Skeletal muscle satellite cell (primary cell): ENCODE measurements at regions not wholly inside any gene's neighbourhood (a gene's known extent, or its start where the extent isn't known, plus 50 kb on each side); places are given as distances from the start of the nearest gene placed in this dataset.
"Not testable (repeated sequence)": the region's sequence is repeated elsewhere in the genome, so short reads cannot be mapped to it uniquely, and the experiment has no call there.

Experiments
- H3K27me3 ChIP-seq: 2 replicates; pipeline ENCODE4 v1.7.0; 2013; ENCODE audit warnings: low read length; ENCODE audit not compliant: control insufficient read depth, insufficient read depth
- H3K36me3 ChIP-seq: 2 replicates; pipeline ENCODE4 v1.7.0; 2013; ENCODE audit warnings: mild to moderate bottlenecking, control low read depth, low read length; ENCODE audit not compliant: insufficient read depth
- H3K4me1 ChIP-seq: 2 replicates; pipeline ENCODE4 v1.7.0; 2013; ENCODE audit warnings: low read length; ENCODE audit not compliant: control insufficient read depth, insufficient read depth
- H3K4me2 ChIP-seq: 2 replicates; pipeline ENCODE4 v1.7.0; 2013; ENCODE audit warnings: mild to moderate bottlenecking, low read length
- H3K4me3 ChIP-seq: 2 replicates; pipeline ENCODE4 v1.7.0; 2013; ENCODE audit warnings: low read length
- H3K9ac ChIP-seq: 2 replicates; pipeline ENCODE4 v1.7.0; 2013; ENCODE audit warnings: mild to moderate bottlenecking, low read depth, low read length, moderate library complexity
- H3K9me3 ChIP-seq: replicated peaks from 2 replicates; pipeline ENCODE4 v1.7.0; 2013; ENCODE audit warnings: mild to moderate bottlenecking, control low read depth, low read length

DNA sequence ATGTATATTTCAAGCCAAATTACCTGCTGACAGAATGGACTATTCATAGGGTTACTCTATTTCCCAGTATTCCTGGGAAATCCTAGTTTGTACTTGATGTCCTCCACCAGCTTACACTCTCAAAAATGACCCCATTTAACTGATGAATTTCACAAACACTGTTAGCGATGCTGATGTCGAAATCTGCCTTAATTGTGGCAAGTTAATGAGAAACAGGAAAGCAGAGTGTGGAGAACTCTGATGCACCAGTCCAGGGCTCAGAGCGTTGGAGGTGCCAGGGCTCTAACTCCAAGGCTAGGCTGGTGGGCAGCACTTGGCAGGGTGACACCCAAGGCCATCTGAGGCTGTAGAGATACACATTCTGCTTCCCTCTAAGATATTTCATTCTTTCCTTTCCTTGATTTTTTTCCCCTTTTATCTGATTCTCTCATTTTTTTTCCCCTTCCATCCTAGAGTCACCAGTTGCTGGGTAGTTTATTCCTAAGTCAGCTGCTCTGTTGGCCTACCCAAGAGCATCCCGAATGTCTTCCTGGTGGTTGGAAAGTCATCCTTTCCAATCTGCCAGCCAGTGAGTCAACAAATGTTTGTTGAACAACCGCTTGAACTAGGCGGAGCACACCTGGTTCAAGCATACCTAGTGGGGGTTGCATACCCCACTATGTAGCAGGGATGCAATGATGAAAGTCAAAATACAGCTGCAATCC is 525.0 kb upstream of the NRP1 start:
- no peaks in the 10 kb centered on the region for H3K9me3 ChIP-seq
- H3K4me2 ChIP-seq: no peak overlapping the region
- H3K36me3 ChIP-seq: no peaks in the 10 kb centered on the region
- no peak overlapping the region for H3K9ac ChIP-seq
- no peak overlapping the region for H3K4me3 ChIP-seq
- peaks cover 12% of the 10 kb centered on the region for H3K27me3 ChIP-seq
- H3K4me1 ChIP-seq: no peaks in the 10 kb centered on the region

DNA sequence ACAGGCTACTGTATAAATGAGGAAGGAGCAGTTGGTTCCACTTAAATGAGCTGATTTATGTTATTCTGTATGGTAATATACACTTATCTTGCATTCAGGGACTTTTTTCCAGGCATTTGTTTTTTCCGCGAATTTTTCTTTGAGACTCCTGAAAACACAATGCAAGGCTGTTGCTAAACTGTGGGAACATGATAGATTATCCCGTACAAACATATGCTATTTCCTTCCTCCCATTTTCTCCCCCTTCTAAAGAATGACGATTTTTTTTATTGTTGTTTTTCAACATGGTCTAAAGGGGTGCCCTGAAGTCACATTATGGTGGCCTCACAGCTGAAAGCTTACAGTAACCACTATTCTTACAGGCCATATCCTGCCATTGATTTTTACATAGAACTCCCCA is 523.9 kb upstream of the NRP1 start:
- Histone ChIP-seq H3K9ac (no peak overlapping the region), H3K4me1 (no peaks in the 10 kb centered on the region), H3K36me3 (no peaks in the 10 kb centered on the region), H3K4me2 (no peak overlapping the region), H3K9me3 (no peaks in the 10 kb centered on the region), H3K4me3 (no peak overlapping the region), H3K27me3 (peaks cover 11% of the 10 kb centered on the region)

DNA sequence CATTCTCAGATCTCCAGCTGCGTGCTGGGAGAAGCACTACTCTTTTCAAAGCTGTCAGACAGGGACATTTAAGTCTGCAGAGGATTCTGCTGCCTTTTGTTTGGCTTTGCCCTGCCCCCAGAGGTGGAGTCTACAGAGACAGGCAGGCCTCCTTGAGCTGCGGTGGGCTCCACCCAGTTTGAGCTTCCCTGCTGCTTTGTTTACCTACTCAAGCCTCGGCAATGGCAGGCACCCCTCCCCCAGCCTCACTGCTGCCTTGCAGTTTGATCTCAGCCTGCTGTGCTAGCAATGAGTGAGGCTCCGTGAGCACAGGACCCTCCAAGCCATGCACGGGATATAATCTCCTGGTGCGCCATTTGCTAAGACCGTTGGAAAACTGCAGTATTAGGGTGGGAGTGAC is 518.8 kb upstream of the NRP1 start:
- not testable (repeated sequence) for H3K4me2 ChIP-seq, H3K9ac ChIP-seq, H3K4me3 ChIP-seq, H3K27me3 ChIP-seq, H3K36me3 ChIP-seq, H3K9me3 ChIP-seq, H3K4me1 ChIP-seq

DNA sequence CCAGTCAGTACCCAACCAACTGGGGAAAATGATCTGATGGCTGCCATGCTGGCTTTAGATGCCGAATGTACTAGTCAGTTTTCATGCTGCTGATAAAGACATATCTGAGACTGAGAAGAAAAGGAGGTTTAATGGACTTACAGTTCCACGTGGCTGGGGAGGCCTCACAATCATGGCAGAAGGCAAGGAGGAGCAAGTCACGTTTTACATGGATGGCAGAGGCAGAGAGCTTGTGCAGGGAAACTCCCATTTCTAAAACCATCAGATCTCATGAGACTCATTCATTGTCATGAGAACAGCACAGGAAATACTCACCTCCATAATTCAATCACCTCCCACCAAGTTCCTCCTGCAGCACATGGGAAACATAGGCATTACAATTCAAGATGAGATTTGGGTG is 508.9 kb upstream of the NRP1 start:
- no peaks in the 10 kb centered on the region for H3K36me3 ChIP-seq
- H3K27me3 ChIP-seq: no peaks in the 10 kb centered on the region
- H3K9me3 ChIP-seq: no peaks in the 10 kb centered on the region
- H3K4me3 ChIP-seq: no peak overlapping the region
- H3K9ac ChIP-seq: no peak overlapping the region
- no peak overlapping the region for H3K4me2 ChIP-seq
- H3K4me1 ChIP-seq: no peaks in the 10 kb centered on the region

DNA sequence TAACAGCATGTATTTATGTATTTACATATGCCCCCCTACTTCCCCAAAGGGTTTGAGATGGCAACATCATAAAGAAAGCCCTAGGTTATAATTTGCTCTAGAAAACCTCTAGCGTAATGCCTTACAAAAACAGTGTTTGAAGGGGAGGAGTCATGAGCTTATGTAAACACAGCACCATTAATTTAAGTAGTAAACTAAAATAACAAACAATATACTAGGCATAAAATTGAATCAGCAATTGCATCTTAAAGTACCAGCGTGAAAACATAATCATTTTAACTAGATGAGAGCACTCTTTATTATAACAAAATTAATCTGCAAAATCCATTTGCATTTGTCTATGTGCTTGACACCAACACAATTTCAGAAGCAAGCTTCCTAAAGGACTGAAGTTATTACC is 507.2 kb upstream of the NRP1 start:
- no peak overlapping the region for H3K4me3 ChIP-seq
- H3K36me3 ChIP-seq: no peaks in the 10 kb centered on the region
- no peak overlapping the region for H3K9ac ChIP-seq
- no peaks in the 10 kb centered on the region for H3K9me3 ChIP-seq
- H3K27me3 ChIP-seq: peaks cover 7% of the 10 kb centered on the region
- H3K4me2 ChIP-seq: no peak overlapping the region
- H3K4me1 ChIP-seq: no peaks in the 10 kb centered on the region

DNA sequence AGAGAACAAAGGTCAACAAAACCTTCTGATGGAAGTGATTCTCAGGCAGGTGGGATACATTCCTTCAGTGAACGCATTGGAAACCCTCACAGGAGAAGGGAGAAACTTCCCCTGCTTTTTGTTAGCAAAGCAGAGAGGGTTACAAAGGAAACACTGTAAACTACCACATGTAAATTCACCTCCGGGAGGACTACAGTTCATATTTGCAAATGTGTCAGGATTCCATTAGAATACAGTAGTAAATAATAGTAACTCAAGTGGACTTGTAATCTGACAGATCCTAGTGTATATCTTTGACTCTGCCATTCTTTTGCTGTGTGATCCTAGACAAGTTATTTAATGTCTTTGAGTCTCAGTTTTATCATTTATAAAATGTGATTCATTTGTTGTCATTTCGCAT is 504.3 kb upstream of the NRP1 start:
- H3K27me3 ChIP-seq: peaks cover 7% of the 10 kb centered on the region
- H3K4me3 ChIP-seq: no peak overlapping the region

DNA sequence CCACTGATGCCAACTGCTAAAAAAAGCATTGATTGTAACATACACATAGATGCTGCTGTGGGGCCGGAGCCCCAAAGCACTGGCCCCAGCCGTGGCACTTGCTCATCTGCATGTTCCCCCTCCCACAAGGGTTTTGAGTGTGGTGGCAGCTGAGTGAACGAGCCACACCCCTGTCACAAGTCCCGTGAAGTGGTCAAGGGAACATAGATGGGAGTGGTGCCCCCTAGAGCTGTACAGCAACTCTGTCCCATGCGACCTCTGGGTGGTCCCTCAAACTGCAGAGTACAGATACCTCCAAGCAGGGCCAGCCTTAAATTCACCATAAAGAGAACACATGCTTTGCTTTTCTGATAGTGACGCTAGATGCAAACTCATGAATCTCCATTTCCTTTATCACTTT is 503.3 kb upstream of the NRP1 start:
- no peak overlapping the region for H3K9ac ChIP-seq
- H3K4me1 ChIP-seq: no peaks in the 10 kb centered on the region
- H3K4me2 ChIP-seq: no peak overlapping the region

More for the DNA sequence above, 504.3 kb upstream of the NRP1 start:
- Histone ChIP-seq H3K4me2 (no peak overlapping the region), H3K9me3 (no peaks in the 10 kb centered on the region), H3K4me1 (no peaks in the 10 kb centered on the region), H3K36me3 (no peaks in the 10 kb centered on the region), H3K9ac (no peak overlapping the region)

DNA sequence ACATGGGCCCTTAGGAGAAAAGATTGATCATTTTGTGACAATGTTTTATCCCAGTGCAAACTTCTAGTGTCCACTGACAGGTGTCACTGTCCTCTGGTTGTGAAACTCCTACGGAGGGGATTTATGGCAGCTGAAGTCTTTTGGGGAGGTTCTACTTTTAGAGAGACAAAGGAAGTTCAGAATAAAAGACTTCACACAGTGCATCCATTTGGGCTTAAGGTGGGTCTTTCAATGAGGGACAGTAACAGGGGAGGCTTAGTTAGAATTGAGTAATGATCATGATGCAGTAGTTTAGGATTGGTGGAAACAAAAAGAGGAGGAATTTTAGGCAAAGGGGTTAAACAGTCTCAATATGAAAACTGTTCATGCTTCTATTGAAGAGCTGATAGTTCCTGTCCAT is 501.1 kb upstream of the NRP1 start:
- H3K4me3 ChIP-seq: no peak overlapping the region

More for the DNA sequence above, 503.3 kb upstream of the NRP1 start:
- no peak overlapping the region for H3K4me3 ChIP-seq
- peaks cover 7% of the 10 kb centered on the region for H3K27me3 ChIP-seq
- H3K36me3 ChIP-seq: no peaks in the 10 kb centered on the region
- no peaks in the 10 kb centered on the region for H3K9me3 ChIP-seq

DNA sequence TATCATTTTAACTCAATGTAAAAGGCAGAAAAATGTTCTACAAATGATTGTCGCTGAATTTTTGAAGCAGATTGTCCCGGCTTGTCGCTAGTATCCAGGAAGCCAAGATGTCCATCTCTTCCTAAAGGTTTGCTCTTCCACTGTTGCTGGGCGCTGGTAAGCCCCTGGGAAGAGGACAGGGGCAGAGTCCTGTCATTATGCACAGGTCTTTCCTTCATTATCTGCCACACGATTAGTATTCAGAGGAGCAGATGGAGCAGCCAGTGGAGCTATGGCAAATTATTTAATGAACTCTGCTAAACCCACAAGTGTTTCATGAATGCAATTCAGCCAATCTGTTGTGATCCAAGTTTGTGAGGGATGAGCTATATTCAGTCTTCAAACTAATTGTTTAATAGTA is 499.1 kb upstream of the NRP1 start:
- Histone ChIP-seq H3K9ac (no peak overlapping the region), H3K27me3 (peaks cover 7% of the 10 kb centered on the region), H3K4me1 (no peaks in the 10 kb centered on the region), H3K36me3 (no peaks in the 10 kb centered on the region), H3K9me3 (no peaks in the 10 kb centered on the region), H3K4me3 (no peak overlapping the region), H3K4me2 (no peak overlapping the region)

More for the DNA sequence above, 501.1 kb upstream of the NRP1 start:
- Histone ChIP-seq H3K9ac (no peak overlapping the region), H3K9me3 (no peaks in the 10 kb centered on the region), H3K4me2 (no peak overlapping the region), H3K4me1 (no peaks in the 10 kb centered on the region), H3K27me3 (peaks cover 7% of the 10 kb centered on the region), H3K36me3 (no peaks in the 10 kb centered on the region)

DNA sequence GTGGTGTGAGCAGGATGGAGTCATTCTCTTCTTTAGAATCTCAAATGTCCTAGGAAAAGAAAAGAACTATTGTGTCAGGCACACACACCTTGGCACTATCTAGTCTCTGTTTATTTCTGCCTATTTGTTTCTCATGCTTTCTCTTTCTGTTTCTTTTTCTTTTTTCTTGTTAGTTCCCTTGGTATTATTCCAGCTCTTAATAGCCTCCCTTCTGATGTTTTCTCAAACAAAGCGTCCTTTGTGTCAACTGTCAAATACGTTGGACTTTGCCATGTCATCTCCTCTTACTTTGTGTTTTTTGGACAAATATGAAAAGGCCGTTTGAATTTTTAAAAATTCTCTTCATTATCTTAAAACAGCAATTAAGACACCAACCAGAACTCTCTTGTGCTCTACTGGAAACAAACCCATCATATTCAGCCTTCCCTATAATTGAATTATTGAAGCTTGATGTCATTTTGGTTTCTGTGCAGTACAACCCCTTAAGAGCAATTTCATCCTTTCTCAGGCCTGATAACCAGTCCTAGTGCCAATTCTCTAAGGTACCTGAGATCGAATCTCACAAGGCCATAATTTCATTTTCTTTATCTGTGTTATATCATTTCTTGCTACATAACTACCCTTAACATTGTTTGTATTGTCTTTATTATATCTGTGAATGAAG is 497.8 kb upstream of the NRP1 start:
- H3K4me3 ChIP-seq: no peak overlapping the region
- peaks cover 3% of the 10 kb centered on the region for H3K27me3 ChIP-seq
- H3K4me1 ChIP-seq: no peaks in the 10 kb centered on the region
- H3K9me3 ChIP-seq: no peaks in the 10 kb centered on the region
- H3K9ac ChIP-seq: no peak overlapping the region
- H3K36me3 ChIP-seq: no peaks in the 10 kb centered on the region
- H3K4me2 ChIP-seq: no peak overlapping the region

DNA sequence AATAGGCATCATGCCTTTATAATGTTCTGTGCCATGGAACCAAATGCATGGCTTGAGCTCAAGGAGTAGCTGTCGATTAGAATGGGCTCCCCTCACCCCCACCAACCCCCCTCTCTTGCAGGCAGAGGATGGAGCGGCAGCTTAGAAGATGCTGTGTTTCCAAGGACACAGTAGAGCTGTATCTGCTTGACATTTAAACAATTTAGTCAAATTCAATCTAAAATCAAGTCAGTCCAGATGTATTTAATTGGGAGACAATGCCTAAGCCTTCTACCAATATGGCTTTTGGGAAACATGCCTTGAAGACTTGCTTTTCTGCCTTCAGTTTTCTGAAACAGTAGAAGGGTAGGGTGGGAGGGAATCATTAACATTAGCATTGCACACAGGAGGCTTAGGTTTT is 497.1 kb upstream of the NRP1 start:
- Histone ChIP-seq H3K27me3 (no peaks in the 10 kb centered on the region), H3K36me3 (no peaks in the 10 kb centered on the region), H3K4me2 (no peak overlapping the region), H3K9me3 (no peaks in the 10 kb centered on the region), H3K9ac (no peak overlapping the region), H3K4me3 (no peak overlapping the region), H3K4me1 (no peaks in the 10 kb centered on the region)

DNA sequence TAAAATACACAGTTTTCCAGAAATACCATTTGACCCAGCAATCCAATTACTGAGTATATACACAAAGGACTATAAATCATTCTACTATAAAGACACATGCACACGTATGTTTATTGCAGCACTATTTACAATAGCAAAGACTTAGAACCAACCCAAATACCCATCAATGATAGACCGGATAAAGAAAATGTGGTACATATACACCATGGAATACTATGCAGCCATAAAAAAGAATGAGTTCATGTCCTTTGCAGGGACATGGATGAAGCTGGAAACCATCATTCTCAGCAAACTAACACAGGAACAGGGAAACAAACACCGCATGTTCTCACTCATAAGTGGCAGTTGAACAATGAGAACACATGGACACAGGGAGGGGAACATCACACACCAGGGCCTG is 495.4 kb upstream of the NRP1 start:
- H3K9me3 ChIP-seq, H3K4me2 ChIP-seq, H3K4me3 ChIP-seq, H3K4me1 ChIP-seq, H3K9ac ChIP-seq, H3K27me3 ChIP-seq, H3K36me3 ChIP-seq: not testable (repeated sequence)
